Stomach (tissue), 8 donors: ENCODE measurements at regions not wholly inside any gene's neighbourhood (a gene's known extent, or its start where the extent isn't known, plus 50 kb on each side); places are given as distances from the start of the nearest gene placed in this dataset.
A peak's percentile ranks its signal among the peaks of the same experiment; 100 is the strongest.

Experiments used
- DNase-seq, 2 donors: peaks; one replicate each; pipeline versions ENCODE4 v3.0.0 to v3.0.0-alpha.2; 2013 to 2019
- H3K27ac ChIP-seq, 5 donors: fragments of 200-600 bp in 4 of 5; sonication (generic) in 4 of 5; one replicate each; pipeline ENCODE4 v1.5.1; 2013 to 2019; ENCODE audit warnings: mild to moderate bottlenecking in 1 of 5, moderate library complexity in 1 of 5
- H3K27me3 ChIP-seq, 3 donors: fragments of 200-600 bp; sonication (generic); one replicate each; pipeline ENCODE4 v1.5.1; 2017 to 2019; ENCODE audit warnings: mixed run types in 1 of 3
- H3K36me3 ChIP-seq, 4 donors: fragments of 200-600 bp; sonication (generic); 1 replicate in 3 of 4; 2 replicates in 1 of 4; pipeline ENCODE4 v1.5.1; 2016 to 2019
- H3K4me1 ChIP-seq, 4 donors: fragments of 200-600 bp; sonication (generic); one replicate each; pipeline ENCODE4 v1.5.1; 2016 to 2019
- H3K4me3 ChIP-seq, 4 donors: fragments of 200-600 bp; sonication (generic) in 3 of 4; one replicate each; pipeline ENCODE4 v1.5.1; 2016 to 2019; ENCODE audit warnings: mild to moderate bottlenecking in 1 of 4
- H3K9me3 ChIP-seq, 4 donors: fragments of 200-600 bp; sonication (generic); one replicate each; pipeline ENCODE4 v1.5.1; 2016 to 2019
- CTCF ChIP-seq, 7 experiments: fragments of 450-650 bp in 4 of 7; fragments of 200-600 bp in 3 of 7; sonication (generic) in 3 of 7; IDR thresholded peaks; one replicate each; pipeline ENCODE4 v1.5.1; 2016 to 2019; ENCODE audit warnings: antibody characterized with exemption in 7 of 7, control low read depth in 2 of 7, mild to moderate bottlenecking in 1 of 7
- EP300 ChIP-seq: sonication (generic); formaldehyde crosslinking; IDR thresholded peaks from one replicate; pipeline ENCODE4 v1.6.1; 2017; ENCODE audit warnings: antibody characterized with exemption
- POLR2A ChIP-seq, 4 donors: fragments of 450-650 bp; IDR thresholded peaks; one replicate each; pipeline ENCODE4 v1.6.1; 2016; ENCODE audit warnings: antibody characterized with exemption in 4 of 4, control low read depth in 2 of 4, mild to moderate bottlenecking in 1 of 4, moderate library complexity in 1 of 4
- POLR2AphosphoS5 ChIP-seq, 3 donors: sonication (generic); formaldehyde crosslinking; IDR thresholded peaks; one replicate each; pipeline ENCODE4 v1.6.1; 2016; ENCODE audit warnings: antibody characterized with exemption in 3 of 3
- WGBS, 5 donors: extraction: QIAGEN DNeasy Blood & Tissue Kit in 3 of 5; methylation state at CpG; one replicate each; pipeline versions ENCODE4 v1.1.5 to v1.1.7; 2013 to 2018; 5-methylcytosine and 5-hydroxymethylcytosine counted together
- intact Hi-C: fragments of 100-400 bp; cut with DNase I; formaldehyde crosslinking; loops from one replicate; pipeline ENCODE4 v1.15.1; 2023; ENCODE audit warnings: low total_unique reads
- donor health status: healthy with polysubstance abuse.
- donor health status: Bipolar disorder and iron deficiency.
- donor health status: healthy.

GRCh38 chr18:10017043-10017442, 103.2 kb downstream of the VAPA start:
- DNase-seq = no peak
- H3K27ac ChIP-seq = peak overlapping the region in 4 of 5 donors; percentile 45 to 70 (median 58)
- no peaks in the 10 kb centered on the region for H3K36me3 ChIP-seq
- intact Hi-C loops = no loop called here
- H3K4me1 ChIP-seq = peaks cover 9 to 24% (median 16%) of the 10 kb centered on the region in 4 donors
- no peaks in the 10 kb centered on the region for H3K27me3 ChIP-seq
- TF ChIP-seq POLR2AphosphoS5 (IDR thresholded peaks at IDR 0.05) = no peak
- H3K4me3 ChIP-seq = no peak overlapping the region
- no peaks in the 10 kb centered on the region for H3K9me3 ChIP-seq
- 89 to 100% (median 97%) methylated on average over 2 of the region's 2 CpGs for WGBS, 5 donors

GRCh38 chr18:10018289-10018688, 104.5 kb downstream of the VAPA start:
- Histone ChIP-seq H3K27ac (no peak overlapping the region), H3K27me3 (no peaks in the 10 kb centered on the region), H3K4me1 (peaks cover 9 to 24% (median 16%) of the 10 kb centered on the region in 4 donors), H3K36me3 (no peaks in the 10 kb centered on the region), H3K4me3 (no peak overlapping the region), H3K9me3 (no peaks in the 10 kb centered on the region)
- DNase-seq = no peak
- TF ChIP-seq POLR2A (IDR thresholded peaks at IDR 0.05) = no peak
- TF ChIP-seq CTCF (IDR thresholded peaks at IDR 0.05) = no peak
- TF ChIP-seq EP300 = no peak
- no peak for TF ChIP-seq POLR2AphosphoS5 (IDR thresholded peaks at IDR 0.05)
- WGBS, 5 donors = 82 to 97% (median 89%) methylated on average over 5 of the region's 5 CpGs
- intact Hi-C loops = no loop called here

GRCh38 chr18:10020171-10020570, 106.4 kb downstream of the VAPA start:
- H3K27me3 ChIP-seq = no peaks in the 10 kb centered on the region
- no peak overlapping the region for H3K27ac ChIP-seq
- 27 to 42% (median 30%) methylated on average over 6 of the region's 6 CpGs for WGBS, 5 donors
- DNase-seq = no peak
- no peaks in the 10 kb centered on the region for H3K36me3 ChIP-seq
- no peak overlapping the region for H3K4me3 ChIP-seq
- no peaks in the 10 kb centered on the region for H3K9me3 ChIP-seq
- no peak for TF ChIP-seq POLR2A (IDR thresholded peaks at IDR 0.05)
- no peak for TF ChIP-seq CTCF (IDR thresholded peaks at IDR 0.05)
- no peak for TF ChIP-seq EP300
- TF ChIP-seq POLR2AphosphoS5 (IDR thresholded peaks at IDR 0.05) = no peak
- peaks cover 9 to 22% (median 16%) of the 10 kb centered on the region in 4 donors for H3K4me1 ChIP-seq
- intact Hi-C loops = no loop called here

- Histone ChIP-seq H3K36me3 (no peaks in the 10 kb centered on the region), H3K9me3 (no peaks in the 10 kb centered on the region), H3K27me3 (no peaks in the 10 kb centered on the region), H3K4me3 (no peak overlapping the region), H3K4me1 (peaks cover 0 to under 1% (median 0%) of the 10 kb centered on the region in 4 donors), H3K27ac (no peak overlapping the region)
- WGBS, 5 donors = 89 to 97% (median 93%) methylated on average over 4 of the region's 4 CpGs
- TF ChIP-seq CTCF (IDR thresholded peaks at IDR 0.05) (no peak), POLR2A (IDR thresholded peaks at IDR 0.05) (no peak), POLR2AphosphoS5 (IDR thresholded peaks at IDR 0.05) (no peak), EP300 (no peak)
- DNase-seq = no peak
- intact Hi-C loops = no loop called here
These were observed 108.5 kb downstream of the VAPA start for GRCh38 chr18:10022365-10022764.

GRCh38 chr18:10023853-10024570, 110.2 kb downstream of the VAPA start:
- peak in 1 of 2 donors; percentile 44 for DNase-seq
- Histone ChIP-seq H3K4me3 (no peak overlapping the region), H3K27me3 (no peaks in the 10 kb centered on the region), H3K4me1 (no peaks in the 10 kb centered on the region), H3K9me3 (no peaks in the 10 kb centered on the region), H3K36me3 (no peaks in the 10 kb centered on the region), H3K27ac (no peak overlapping the region)
- intact Hi-C loops = no loop called here
- WGBS, 5 donors = 43 to 64% (median 47%) methylated on average over 10 of the region's 10 CpGs
- TF ChIP-seq POLR2AphosphoS5 (IDR thresholded peaks at IDR 0.05) = no peak
- no peak for TF ChIP-seq EP300
- TF ChIP-seq CTCF (IDR thresholded peaks at IDR 0.05) = no peak
- no peak for TF ChIP-seq POLR2A (IDR thresholded peaks at IDR 0.05)
